Activated naive CD4-positive, alpha-beta T cell treated with Interleukin-2 at 50 U/mL for 16 hours (primary cell): ENCODE measurements at regions not wholly inside any gene's neighbourhood (a gene's known extent, or its start where the extent isn't known, plus 50 kb on each side); places are given as distances from the start of the nearest gene placed in this dataset.
A peak's percentile ranks its signal among the peaks of the same experiment; 100 is the strongest.

Experiments used
- DNase-seq: peaks from one replicate; pipeline ENCODE4 v3.0.0-alpha.2; 2020

DNA sequence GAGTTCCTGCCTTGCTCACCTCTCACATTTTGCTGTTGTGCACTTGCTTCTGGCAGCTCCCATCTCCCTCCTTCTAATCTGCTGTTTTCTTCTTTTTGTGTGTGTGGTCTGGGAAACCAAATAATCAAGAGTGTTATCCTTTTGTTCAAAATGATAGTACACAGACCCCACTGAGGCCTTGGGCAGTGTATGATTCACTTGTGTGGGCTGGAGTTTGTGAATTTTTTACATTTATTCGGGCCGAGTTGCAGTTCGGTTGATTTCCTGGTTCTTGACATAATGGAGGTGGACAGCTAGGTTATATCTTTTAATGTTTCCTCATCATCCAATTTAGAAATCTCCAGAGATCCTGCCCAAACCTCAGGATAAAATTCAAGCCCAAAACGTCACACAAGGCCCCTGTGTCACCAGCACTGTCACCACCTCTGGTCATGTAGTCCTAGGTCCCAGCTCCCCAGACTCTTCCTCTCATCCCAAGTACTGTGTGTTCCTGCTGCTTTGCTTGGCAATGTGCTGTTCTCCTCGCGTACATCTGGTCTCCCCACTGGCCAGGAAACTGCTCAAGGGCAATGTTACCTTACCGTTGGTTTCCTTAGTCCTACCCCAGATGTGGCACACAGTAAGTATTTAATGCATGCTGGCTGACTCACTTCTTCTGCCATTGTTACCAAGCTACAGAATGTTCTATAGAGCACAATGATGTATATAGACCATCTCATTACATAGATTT is 55.7 kb upstream of the PHACTR2 start:
- DNase-seq, result no peak

DNA sequence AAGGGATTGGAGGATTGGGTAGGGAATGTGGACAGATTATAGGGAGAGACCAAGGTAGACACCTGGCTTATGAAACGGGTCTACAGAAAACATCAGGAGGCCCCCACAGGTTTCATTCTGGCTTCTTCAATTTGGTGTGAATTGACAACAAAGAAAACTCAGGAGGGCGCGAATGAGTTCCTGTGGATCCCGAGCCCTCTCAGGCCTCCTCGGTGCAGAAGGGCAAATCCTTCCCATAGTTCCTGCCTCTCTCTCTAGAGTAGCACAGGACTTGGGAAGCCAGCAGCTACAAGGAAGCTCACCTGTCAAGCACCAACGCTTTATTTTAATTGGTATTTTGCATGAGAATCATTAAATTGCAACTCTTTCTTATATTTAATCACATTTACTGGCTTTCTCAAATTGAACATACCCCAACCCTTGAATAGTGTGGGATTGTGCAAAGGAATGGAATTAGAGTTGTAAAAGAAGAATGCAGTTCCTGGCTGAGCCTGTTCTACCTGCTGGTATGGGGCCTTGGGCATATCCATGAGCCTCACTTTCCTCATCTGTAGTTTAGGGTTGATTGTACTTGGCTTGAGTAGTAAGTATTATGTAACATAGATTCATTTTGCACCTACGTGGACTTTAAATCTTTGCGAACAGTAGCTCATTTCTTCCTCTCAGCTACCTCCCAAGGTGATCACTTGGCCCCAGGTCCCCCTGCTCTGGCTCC is 56.4 kb upstream of the PHACTR2 start:
- no peak for DNase-seq

DNA sequence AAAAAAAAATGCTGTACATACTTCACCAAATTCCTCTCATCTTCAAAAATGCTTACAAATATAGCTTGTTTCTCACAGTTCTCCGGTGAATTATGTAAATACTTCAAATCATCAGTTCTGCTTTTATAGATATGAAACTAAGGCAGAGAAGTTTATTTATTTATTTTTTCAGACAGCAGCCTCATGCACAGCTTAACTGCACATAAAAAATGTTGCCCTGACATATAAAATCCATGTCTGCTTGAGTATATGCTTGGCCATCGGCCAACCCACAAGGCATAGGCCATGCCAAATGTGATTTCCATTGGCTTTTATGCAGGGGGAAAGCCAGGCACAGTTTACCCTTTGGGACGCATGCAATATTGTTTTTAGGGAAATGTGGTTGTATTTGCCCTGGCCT is 57.3 kb upstream of the PHACTR2 start:
- DNase-seq, result no peak

DNA sequence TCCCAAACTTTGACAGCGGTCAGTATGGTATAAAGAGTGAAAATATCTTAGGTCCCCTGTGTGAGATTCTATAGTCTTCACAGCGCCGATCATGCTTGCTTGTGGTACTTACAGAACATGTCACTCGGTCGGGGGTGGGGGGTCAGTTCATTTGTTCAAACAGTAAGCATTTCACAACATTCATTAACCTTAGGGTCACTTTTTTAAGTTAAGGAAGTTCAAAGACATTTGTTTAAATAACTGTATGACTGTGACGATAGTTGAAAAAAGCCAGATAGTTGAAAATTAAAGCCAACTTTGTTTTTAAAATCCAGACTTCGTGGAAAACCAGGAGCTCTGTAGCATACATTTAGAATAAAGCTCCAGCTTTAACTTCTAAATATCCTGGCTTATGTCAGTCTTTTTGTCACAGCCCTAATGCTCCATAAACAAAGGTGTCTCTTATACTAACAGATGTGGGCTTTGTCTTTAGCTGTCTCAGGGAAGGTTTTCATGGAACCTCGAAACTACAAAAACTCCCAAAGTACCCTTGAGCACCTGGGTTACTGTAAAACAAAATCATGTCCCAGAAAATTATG is 57.9 kb upstream of the PHACTR2 start:
- no peak for DNase-seq

DNA sequence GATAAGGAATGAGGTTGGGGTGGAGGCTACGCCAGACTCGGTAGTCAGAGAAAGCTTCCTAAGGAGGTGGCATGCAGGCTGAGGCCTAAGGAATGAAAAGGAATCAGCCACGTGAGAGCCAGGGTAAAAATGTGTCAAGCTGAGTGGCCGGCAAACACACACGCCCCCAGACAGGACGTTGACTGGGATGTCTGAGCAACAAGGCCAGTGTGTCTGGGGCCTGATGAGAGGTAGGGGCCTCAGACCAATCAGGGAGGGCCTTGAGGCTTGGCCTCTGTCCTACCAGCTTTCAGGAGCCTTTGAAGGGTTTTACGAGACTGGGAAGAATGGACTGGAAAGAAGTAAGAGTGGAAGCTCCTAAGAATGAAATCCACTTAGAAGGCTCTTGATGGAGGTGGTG is 61.0 kb upstream of the PHACTR2 start:
- no peak for DNase-seq

DNA sequence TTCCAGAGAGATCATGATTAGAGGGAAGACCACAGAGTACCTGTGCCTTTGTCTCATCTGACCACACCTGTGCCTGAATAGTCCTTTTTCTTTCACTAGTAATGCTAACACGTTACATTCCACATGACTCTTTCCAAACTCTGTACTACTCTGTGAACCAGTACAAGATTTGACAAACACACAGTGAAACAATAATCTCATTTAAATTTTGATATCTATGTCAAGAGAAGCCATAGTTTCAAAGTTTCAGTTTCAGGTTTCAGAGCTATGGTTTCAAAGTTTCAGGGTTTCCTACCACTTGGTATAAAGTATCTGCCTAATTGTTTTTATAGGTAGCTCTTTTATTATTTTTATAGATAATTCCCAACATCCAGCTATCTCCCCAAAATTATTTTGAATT is 62.0 kb upstream of the PHACTR2 start:
- no peak for DNase-seq

DNA sequence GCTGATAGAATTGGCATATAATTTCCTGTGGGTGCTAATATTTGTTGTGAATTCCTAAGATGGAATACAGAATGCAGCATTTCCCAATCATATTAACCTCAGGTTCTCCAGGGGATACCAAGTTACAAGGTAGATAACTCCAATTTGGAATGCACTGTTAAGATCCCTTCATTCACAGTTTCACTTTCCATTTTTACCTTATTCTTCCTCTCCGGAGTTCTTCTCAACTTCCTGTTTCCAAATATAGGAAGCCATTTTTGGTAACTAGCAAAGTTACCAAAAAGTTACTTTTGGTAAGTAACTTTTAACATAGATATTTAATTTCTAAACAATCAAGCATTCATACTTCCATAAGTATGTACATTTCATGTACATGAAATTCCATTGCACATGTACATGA is 63.5 kb upstream of the PHACTR2 start:
- DNase-seq, result no peak

DNA sequence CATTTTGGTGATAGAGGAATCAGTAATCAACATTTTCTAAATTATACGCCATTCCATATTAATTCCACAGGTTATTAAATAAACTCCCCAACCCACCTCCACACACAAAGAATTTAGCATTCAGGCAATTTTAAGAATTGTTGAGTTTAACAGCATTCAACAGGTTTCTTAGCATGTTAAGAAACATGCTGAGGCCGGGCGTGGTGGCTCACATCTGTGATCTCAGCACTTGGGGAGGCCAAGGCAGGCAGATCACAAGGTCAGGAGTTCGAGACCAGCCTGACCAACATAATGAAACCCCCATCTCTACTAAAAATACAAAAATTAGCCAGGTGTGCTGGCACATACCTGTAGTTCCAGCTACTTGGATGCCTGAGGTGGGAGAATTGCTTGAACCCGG is 64.0 kb upstream of the PHACTR2 start:
- DNase-seq, result no peak

DNA sequence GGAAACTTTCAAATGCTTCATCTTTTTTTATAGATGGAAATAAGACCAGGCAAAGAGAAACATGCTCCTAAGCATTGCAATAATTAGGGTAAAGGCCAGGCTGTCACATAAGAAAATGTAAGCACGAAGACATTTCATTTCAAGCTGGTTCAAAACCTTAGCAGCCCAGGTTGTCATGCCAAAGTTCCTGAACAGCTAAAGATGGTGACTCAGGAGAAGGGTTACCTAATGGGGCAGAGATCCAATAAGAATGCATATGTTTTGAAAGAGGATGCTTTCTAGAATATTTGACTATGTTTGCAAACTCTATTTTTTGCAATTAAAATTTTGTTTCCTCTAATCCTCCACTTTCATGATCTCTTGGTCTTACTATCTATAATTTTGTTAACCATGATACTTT is 65.6 kb upstream of the PHACTR2 start:
- no peak for DNase-seq

DNA sequence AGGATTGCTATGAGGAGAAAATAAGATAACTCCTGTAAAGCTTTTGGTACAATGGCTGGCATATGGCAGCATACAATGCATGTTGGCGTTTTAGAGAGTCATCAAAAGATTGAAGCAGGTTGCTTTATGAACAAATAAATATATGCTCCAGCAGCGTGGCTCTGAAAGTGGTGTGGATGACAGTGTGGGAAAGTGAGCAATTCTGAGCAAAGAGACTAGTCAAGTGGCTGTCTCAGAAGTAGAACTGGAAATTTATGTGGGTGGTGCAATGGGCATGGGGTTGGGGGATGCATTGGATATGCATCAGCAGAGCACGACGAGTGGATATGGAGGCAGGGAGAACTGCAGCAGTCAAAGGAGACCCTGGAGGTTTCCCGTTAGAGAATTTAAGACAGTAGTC is 66.2 kb upstream of the PHACTR2 start:
- no peak for DNase-seq

DNA sequence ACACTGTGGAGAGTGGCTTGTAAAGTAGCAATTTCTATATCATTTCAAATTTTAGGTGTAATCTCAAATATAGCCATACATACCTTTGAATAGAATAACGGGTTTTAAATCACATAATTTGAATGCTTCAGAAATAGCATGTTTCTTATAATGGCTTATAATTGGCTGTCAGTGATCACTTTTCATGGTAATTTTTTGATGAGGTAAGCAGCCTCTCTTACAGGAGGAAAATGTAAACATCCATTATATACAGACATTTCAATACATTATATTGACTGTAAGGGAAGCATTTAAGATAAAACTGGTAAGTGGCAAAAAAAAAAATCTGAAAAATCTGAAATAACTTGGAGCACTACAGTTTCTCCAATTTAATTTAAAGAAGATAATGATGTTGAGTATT is 67.8 kb upstream of the PHACTR2 start:
- DNase-seq, result no peak

DNA sequence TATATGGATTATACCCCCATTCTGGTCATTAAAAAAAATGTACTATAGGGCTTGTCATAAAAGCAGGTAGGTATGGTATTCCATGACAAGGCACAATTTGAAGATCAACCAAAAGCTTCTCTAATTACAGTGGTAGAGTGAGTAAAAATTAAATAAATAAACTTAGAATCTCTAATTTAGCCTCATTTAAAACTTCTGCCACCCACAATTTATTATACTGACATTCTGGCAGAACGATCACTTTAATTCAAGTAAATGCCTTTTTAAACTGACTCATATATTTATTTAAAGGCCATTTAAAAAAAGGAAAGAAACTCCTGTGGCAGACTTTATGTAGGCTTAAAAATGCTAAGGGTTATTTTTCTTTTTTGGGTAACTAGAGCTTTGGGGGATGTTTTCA is 68.3 kb upstream of the PHACTR2 start:
- no peak for DNase-seq

DNA sequence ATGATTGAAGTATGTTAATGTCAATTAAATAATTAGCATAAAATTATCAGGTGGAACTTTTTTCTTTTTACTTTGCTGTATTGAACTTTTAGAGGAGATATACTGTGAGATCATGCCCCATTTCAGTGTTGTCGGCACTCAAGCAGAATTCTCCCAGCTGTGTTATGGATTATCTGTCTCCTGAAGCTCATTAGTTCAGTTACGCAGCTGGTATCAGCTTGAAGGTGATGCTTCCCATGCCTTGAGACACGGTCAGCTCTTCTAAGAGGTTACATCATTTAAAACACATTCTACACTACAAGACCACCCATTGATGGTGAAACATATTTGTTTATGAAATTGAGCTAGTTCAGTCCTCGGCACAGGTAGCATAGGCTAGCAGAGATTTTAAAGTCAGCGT is 68.9 kb upstream of the PHACTR2 start:
- DNase-seq, result no peak

DNA sequence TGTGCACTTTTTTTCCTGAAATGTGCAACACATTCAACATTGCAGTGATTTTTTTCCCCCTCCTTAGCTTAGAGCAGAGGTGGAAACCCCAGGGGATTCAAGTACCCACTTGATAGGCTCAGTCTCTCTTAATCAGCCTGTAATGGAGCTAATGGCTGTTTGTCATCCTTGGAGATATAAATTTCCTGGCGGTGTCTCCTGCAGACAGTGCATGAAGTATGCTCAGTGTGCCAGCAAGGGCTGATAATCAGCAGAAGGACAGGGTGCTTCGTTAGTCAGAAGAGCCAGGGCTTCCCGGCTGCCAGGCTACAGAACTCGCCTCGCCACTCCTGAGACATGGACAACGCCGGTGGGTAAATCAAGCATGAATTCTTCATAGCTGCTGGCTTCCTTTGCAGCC is 69.8 kb upstream of the PHACTR2 start:
- DNase-seq, result no peak

DNA sequence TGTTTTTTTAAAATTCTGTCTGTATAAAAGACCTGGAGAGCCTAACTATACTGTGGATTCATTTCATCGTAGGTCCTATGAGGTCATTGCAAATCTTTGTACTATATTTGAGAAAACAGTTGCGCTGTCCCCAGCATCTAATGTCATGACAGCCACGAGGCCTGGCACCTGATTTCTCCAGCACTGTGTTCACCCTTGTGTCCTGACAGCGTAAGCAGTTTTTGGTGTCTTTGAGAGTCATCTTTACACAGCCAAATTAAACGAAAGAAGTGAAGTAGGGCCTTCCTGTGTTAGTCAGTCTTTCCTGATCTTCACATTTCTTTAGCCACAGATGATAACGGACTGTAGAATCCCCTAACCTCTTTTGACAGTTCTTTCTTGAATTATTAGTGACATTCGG is 70.6 kb upstream of the PHACTR2 start:
- no peak for DNase-seq

DNA sequence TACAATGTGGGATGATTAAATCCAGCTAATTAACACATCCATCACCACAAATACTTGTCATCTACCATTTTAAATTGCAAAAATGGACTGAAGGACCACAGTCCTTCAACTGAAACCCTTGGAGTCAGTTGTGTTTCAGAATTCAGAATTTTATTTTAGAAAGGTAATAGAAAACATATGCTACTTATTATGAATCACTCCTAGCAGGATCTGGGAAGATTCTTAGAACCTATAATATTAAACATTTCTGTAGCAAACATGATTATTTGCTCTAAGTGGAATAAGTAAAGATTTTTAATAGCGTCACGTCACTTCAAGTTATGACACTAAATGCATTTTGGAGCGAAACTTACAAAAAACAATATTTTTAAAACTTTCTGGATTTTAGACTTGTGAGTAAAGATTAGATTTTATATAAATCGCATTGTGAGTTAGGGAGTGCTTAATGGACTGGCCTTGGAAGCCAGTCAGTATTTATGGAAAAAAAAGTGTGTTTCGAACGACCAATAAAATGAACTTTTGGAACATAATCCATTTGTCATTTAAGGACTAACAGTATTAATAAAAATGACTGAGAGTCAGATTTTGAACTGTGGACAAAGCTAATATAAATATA is 71.8 kb upstream of the PHACTR2 start:
- no peak for DNase-seq

DNA sequence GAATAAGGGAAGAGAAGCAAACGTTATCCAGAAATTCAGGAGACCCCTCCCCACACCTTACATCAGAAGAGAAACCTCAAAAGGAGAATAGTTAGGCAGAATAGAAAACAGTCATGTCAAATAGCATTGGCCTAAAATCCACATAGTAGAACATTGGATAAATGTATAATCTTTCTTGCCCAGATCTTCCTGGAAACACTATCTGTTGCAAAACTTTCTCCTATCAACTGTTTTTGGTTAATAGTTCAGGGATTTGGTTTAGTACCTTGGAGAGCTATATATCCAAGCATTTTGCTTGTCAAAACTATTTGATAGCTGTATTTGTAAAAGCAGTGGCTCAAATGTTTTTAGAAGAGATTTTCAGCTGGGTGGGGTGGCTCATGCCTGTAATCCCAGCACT is 74.3 kb upstream of the PHACTR2 start:
- no peak for DNase-seq

DNA sequence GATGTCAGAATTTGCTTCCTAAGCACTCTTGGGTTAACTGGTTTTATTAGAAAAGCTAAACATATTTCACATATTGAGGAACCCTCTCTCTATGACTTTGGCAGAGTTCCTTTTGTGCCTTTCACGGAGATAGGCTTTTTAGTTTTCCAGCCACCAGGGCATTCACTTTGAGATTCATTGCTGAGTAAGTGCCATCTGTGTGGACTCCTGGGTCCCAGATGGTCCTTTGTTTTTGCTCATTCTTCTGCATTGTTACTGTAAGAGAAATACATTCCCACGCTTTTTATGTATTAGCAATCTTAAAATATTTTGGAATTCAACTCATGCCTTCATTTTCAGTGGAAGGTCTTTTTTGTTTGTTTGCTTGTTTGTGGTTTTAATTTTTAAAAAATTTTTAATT is 76.3 kb upstream of the PHACTR2 start:
- no peak for DNase-seq

DNA sequence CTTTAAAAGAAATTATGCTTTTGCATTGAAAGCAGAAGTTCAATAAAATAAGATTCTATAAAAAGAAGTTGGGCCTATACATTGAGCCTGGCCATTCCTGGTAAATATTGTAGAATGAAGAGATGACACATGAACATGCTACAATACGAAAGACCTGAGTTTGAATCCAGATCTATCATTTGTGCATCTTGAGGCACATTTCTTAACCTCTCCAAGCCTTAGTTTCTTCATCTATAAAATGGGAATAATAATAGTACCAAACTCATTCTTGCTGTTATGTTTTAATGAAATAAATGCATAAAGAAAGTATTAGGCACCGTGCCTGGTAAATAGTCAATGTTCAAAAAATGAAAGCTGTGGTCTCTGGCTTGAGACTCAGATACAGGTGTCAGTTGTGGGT is 76.9 kb upstream of the PHACTR2 start:
- DNase-seq, result no peak

DNA sequence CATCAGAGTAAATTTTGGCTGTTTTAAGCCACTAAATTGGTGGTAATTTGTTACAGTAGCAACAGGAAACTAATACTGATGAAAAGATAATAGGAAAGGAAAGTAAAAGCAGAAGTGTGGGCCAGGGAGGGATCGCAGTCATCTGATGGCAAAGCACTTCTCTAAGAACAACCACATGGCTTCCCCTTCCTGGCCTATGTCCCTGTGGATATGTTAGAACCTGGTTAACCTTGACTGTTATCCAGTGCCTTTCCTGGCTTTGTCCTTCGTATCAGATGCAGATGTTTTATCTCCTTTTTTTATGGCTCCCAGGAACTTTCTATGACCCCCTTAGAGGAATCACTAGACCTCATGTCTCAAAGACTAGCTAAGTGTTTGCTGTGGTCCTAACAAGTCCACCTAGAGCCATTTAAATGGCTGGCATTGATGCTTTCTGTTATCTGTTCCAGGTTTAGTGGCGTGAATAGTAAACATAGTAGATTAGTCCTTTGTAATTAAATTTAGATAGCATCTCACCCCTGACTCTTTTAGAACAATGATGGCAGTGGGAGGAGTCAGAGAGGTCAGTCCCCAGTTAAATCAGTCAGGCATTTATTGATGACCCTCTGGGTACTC is 79.2 kb upstream of the PHACTR2 start:
- peak; percentile 29 for DNase-seq

DNA sequence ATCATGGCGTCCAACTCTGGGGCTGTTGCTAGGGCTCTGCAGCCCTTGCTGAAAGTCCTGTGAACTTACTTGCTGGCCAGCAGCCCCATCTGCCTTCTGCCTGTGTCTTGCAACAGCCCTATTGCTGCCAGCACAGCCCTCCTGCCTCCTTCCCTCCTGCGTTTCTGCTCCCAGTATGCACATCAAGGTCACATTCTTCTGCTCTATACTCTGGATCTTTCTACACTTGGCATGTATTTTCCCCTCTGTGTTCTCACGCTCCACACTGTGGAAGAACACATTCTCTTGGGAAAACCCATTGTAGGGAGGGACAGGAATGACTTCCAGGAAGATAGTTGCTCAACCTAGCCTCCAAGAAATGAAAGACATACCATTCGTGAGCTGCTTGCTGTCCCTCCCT is 80.9 kb upstream of the PHACTR2 start:
- DNase-seq, result no peak

DNA sequence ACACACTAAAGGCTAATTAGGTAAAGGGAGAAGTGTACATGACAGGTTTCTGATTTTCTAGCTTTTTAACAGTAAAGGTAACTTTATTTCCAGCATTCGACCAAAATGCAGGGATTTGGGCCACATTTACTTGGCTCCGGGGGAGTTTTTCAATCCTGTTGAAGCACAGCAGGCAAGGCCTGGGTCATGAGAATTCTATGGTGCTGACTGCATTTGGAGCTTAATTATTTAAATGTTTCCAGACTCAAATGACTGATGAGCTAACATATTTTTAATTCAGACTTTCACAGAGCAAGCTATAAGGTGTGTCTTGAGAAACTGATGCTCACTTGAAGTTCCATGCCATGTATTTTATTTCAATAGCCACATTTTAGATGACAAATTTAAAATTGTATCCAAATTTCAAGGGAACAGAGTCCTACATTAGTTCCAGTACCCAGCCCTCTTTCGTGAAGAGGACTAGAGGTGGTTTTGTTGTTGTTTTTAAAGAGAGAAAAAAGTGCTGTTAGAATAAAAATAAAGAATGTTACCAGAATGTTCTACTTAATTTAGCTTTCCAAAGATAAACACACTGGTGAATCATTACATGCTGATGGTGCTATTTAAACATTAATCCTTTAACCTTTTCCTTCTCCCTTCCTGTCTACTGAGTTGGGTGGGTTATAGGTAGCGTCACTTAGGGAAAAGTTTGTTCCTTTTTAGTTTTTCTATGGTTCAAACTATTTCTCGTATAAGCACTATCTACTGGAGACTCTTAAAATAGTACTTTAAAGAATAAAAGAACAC is 82.3 kb upstream of the PHACTR2 start:
- DNase-seq, result no peak

DNA sequence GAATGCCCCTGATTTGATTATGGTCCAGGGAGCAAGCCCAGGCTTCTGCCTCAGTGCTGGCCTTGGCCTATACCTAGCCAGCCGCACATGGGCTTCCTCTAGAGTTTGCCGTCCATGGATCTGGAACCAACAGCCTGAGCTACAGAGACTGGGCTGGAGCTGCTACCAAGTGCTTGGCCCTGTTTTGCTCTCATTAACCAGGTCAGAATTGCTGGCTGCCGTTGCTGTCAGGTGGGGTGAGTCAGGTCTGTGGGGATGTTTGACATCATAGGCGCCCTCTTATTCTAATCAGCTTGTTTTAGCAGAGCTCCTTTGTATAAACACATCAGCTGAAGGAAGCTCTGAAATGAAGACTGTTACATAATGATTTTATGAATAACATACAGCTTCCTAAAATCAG is 83.1 kb upstream of the PHACTR2 start:
- DNase-seq, result no peak
